DMS153 (cell line): ENCODE measurements at regions not wholly inside any gene's neighbourhood (a gene's known extent, or its start where the extent isn't known, plus 50 kb on each side); places are given as distances from the start of the nearest gene placed in this dataset.

Experiments used
- DNase-seq: peaks from one replicate; lab custom pipeline; 2025; lab: John Stamatoyannopoulos, UW

DNA sequence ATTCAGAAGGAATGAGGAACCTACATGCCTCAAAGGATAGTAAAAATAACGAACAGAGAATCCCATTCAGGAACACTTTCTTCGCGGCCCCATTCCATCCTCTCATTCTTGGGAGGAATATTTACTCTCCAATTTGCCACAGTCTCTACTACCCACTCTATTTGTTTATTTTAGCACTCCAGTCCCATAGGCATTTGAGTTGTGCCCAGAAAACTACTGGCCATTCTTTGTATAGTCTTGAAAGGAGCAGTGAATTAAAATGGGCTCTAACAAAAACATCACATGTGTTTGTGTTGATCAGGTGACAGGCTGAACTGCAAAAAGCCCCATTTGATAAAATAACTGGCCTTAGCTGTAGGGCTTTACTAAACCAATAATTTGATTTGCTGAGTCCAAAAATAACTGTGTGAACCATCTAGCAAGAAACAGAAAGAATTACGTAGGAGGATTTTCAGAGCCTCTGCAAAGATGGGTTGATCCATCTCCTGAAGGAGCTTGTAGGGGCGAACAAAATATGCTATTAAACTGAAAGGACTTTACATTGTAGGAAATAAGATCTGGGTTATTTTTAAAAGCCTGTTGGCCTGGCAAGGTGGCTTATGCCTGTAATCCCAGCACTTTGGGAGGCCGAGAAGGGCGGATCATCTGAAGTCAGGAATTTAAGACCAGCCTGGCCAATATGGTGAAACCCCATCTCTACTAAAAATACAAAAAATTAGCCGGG, 142.3 kb upstream of the CPNE8 start:
- DNase-seq: peak; percentile 11

DNA sequence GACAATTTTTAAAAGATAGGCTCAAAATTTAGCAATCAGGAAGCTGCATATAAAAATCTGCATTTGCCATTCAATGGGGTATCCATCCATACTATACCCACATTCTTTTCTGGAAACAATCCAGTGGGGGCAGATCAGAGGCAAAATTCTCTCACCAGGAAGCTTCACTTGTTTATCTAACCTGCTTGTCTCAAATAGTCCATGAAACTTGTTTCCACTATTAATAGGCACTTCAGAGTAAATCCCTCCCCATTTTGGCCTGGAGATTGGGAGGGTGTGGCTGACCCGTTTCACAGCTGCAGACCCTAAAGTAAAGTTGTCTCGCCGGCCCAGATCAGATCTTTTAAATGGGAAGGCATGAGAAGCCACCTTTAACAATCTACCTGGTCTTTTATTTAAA, 139.4 kb upstream of the CPNE8 start:
- DNase-seq: no peak

DNA sequence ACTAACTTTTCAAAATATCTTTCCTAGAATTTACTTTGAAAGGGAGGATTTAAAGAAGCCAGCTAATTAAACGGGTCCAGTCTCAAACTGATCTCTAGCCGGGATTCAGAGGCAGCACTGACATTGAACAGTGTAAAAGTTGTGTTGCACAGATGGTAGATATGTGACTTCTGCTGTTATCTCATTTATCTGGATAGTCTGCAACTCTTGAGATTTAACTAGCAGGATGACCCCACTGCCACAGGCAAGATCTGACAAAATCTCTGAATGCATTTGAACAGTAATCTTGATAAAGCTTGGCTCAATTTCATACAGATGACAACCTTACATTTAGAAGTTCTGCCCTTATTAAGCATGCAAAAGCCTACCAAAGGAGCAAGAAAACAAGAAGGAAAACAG, 138.0 kb upstream of the CPNE8 start:
- no peak for DNase-seq

DNA sequence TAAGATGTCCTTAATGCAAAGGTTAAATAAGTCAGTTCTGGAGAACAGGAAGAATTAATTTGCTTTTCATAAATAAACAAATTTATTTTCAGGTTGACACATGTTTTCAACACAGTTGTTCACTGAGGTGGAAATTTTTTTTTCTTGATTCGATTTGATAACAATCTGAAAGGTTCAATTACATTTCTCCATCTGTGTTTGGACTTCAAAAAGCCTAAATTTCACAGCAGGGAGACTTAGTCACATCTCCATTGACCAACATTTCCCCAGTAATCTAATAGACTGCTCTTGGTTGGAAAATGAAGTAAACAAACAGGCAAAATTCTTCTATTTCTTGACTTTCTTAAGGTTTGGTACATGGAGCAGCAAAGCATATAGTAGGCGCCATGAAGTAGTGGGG, 134.9 kb upstream of the CPNE8 start:
- DNase-seq: no peak

DNA sequence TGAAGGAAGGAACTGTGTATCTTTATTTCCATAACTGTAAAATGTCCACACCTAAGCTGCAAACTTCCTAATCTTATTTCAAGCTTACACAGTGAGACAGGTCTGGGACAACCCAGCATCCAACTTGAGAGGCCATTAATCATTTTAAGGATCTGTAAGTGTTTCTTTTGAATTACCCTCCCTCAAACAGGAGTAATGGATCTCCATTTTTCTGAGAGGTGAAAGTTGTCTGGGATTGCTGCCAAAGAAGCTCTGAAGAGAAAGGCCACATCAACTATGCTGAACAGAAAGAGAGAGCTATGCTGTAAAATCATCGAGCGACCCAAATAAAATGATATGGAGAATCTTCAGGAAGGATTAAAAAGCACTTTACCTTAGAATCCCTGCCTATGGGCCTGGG, 131.7 kb upstream of the CPNE8 start:
- peak; percentile 10 for DNase-seq

DNA sequence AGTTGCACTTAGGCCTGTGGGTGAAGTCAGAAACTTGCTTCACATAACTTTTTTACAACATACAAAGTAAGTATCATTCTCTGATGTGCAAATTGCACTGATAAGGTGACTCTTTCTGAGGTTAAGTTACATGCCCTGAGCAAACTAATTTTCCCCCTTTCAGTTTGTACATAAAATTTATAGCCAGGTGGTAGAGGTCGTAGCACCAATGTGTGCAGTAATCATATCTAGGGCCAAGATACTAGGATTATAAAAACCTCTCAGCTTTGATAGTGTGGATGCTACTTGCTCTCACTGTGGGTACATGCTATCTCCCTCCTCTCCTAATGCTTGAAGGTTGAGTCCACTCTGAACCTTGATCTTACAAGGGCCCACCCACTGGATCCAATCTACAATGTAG, 130.7 kb upstream of the CPNE8 start:
- no peak for DNase-seq

DNA sequence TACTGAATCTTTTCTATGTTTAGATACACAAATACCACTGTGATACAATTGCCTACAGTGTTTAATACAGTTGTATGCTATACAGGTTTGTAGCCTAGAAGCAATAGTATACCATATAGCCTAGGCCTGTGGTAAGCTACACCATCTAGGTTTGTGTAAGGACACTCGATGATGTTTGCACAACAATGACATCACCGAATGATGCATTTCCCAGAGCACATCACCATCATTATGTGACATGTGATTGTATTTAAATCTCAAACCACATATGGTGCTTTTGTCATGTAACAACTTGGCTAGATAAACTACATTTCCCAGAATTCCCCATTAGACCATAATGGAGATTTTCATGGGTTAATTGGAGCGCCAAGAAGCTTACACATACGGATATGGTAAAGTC, 128.4 kb upstream of the CPNE8 start:
- peak; percentile 16 for DNase-seq

DNA sequence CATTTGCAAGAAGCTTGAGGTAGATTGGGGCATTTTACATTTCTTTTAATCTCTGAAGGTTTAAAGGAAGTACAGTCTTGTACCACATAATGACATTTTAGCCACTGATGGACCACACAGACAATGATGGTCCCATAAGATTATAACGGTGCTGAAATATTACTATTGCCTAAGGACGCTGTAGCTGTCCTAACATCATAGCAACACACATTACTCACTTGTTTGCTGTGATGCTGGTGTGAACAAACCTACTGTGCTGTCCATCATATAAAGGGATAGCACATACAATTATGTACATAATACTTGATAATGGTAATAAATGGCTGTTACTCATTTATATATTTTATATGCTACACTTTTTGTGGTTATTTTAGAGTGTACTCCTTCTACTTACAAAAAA, 127.1 kb upstream of the CPNE8 start:
- no peak for DNase-seq

DNA sequence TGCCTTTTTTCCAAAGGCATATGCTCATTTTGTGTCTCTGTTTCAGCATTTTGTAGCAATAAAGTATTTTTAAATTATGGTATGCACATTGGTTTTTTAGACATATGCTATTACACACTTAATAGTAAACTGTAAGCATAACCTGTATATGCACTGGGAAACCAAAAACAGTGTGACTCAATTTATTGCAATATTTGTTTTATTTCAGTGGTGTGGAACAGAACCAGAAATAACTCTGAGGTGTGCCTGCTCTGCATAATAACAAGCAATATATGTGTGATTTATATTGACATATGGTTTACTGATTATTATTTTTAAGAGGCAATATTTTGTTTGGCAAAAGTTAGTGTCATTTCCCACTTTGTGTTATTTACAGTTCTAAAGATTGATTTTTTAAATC, 126.6 kb upstream of the CPNE8 start:
- no peak for DNase-seq

DNA sequence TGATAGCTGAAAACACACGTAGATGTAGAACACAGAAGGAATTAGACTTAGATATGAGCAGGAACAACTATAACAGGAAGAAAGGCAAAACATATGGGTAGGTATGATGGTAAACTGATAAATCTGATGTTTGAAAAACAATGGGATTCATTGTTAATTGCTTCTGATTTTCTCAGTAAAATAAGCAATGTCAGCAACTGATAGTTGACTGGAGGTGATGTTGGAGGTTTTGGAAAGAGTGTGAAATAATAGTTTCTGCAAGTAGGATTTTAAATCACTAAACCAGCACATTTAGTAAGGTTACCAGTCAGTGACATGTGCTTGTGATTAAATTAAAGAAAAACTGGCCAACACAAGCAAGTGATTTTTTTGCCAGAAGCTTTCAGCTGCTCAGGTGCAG, 123.0 kb upstream of the CPNE8 start:
- no peak for DNase-seq

DNA sequence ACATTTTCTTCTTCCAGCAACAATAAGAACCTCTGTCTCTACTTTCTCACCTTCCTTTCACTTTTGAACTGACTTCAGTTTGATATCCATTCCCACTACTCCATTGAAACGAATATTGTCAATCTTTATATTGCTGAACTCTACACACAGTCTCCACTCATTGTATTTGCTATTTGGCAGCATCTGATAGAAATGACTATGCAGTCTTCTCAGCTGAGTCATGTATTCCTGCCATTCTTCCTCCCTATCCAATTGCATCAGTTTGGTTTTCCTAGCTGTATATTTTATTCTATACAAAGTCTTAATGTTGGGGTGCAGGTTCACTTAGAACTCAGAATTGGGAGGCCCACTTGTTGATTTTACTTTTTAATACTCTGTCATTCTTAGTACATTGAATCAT, 107.5 kb upstream of the CPNE8 start:
- no peak for DNase-seq

DNA sequence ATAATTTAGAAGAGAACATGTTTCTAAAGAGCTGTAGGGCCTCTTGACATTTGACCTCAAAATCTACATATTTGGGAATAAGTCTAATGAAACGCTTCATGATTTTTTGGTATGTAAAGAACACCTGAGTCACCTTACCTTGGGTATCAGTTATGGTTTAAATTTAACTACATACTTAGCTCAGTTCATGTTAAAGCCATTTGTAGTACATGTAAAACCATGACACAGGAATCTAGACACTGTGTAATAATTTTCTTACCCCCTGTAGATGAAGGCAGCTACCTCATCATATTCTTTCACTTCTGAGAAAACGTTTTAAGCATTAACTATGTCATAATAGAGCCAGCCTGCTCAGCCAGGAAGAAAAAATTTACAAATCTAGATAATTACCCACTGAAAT, 105.8 kb upstream of the CPNE8 start:
- DNase-seq: no peak

DNA sequence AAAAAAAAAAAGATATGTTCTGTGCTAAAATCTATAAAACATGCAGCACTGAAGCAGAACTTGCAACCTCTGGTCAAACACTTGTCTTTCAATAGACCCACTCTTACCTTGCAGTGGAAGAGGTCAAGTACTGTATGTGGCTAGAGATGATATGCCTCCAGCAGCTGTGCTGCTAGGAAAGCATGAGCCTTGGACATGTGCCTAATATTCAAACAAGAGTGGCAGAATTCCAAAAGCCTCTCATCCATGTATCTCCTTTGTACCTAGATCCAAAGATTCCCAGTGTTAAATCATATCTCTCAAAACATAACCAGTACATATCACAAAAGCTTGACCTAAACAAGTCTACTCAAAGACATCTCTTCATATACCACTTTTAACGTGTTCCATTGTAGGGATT, 105.0 kb upstream of the CPNE8 start:
- no peak for DNase-seq

DNA sequence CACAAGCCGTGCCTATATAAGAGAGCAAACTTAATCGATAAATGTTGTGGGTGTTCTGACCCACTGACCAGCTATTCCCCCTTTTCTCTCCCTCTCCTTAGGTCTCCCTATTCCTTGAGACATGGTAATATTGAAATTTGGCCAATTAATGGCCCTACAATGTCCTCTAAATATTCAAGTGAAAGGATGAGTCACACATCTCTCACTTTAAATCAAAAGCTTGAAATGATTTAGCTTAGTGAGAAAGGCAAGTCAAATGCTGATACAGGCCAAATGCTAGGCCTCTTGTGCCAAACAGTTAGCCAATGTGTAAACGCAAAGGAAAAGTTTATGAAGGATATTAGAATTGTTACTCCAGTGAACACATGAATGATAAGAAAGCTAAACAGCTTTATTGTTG, 102.2 kb upstream of the CPNE8 start:
- no peak for DNase-seq

DNA sequence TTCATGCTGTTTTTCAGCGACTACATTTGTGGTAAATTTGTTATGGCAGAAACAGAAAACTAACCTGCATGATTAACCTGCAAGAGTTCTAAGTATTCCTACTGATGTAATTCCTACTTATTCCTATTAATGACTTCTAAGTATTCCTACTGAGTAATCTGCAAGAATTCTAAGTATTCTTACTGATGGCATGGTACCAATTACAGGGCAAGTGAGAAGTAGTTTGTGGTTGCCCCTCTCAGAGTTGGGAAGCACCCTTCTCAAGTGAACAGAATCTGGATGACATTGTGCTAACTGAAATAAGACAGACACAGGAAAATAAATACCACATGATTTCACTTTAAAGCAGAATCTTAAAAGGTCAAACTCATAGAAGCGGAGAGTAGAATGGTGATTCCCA, 100.9 kb upstream of the CPNE8 start:
- no peak for DNase-seq

DNA sequence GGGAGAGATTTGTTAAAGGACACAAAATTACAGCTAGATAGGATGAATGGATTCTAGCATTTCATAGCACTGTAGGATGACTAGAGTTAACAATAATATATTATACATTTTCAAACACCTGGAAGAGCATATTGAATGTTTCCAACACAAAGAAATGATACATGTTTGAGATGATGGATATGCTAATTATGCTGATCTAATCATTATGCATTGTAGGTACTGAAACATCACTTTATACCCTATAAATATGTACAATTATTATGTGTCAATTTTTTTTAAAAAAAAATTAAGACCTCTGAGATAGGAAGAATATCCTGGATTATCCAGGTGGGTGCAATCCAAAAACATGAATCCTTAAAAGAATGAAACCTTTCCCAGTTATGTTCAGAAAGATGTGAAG, 100.3 kb upstream of the CPNE8 start:
- DNase-seq: no peak

DNA sequence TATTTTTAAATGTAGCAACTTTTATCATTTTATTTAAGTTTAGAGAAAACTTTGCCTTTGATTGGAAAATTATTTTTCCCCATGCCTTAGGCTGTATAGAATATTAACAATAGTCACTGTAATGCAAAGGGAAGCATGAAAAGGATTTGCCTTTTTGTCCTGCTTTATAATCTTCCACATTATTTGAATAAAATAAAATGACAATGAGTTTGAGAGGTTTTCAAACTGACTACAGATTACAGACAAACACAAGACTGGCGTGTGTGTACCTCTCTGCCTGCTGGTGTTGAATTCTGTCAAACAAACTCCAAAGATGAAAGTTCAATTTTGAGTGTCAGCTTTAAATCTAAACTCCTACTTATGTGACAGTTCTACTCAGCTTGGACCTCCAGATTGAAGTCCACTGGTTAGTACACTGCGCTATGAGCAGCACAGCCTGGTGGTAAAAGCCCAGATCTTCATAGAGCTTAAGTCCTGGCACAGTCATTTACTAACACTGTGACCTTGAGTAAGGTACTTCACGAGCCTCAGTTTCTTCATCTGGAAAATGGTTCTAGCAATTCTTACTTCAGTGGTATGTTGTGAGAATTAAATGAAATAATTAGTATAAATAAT, 98.3 kb upstream of the CPNE8 start:
- no peak for DNase-seq

DNA sequence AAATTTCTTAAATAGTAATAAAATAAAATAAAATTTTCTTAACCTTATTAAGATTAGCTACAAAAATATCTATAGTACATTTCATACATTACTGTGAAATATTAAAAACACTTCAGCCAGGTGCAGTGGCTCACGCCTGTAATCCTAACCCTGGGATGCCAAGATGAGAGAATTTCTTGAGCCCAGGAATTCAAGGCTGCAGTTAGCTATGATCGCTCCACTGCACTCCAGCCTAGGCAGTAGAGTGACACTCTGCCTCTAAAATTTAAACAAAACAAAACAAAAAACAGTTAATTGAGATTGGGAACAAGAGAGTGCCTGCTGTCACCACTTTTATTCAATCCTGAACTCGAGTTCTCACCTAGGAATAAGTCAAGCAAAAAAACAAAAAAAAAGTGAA, 95.0 kb upstream of the CPNE8 start:
- no peak for DNase-seq

DNA sequence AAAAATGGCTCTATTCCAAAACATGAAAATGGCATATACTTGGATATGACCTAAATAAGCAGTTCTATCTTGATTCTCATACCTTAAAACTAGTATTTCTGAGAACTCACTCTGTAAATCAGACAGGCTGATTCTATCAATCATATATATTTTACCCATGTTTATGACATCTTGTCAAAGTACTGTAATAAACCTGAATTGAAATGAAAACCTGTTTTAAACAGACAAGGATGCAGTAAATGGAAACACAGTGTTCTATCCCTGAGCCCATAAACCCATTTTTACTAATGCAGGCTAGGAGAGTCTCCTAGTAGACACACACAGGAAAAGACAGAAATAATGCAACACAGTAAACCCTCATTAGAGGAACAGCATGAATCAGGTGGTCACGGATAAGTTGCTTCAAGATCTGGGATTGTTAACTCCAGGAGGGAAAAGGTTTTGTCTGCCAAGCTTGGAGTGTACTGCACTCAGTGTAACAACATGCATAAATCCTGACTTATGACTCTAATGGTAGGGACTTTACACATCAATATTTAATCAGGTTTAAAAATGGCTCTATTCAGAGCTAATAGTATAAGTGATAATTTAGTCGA, 93.6 kb upstream of the CPNE8 start:
- no peak for DNase-seq

DNA sequence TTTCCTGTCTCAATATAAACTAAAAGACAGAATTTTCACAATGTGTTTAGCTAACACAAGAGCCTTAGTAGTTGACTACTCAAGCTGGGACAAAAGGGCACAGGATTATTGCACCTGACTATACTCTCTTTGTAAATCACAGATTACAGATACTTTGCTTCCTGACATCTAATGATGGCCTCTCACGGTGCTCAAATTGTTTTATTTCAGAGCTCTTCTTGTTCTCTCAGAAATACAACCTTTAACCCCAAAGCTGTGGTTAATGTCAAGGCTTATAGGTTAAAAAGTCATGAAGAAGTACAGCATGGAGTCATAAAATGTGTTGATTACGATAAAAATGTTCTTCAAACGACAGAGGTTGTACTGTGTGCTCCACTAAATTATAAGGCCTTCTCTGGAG, 89.9 kb upstream of the CPNE8 start:
- no peak for DNase-seq

DNA sequence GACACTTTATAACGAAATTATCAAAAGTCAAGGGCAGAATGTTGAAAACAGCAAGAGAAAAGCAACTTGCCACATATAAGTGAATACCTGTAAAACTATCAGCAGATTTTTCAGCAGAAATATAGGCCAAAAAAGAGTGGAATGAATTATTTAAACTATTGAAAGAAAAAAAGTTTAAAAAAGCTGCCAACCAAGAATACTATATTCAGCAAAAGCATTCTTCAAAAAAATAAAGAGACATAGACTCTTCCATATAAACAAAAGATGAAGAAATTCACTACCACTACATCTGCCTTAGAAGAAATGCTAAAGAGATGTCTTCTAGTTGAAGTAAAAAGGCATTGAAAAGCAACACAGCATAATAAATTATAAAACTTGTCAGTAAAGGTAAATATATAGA, 80.6 kb upstream of the CPNE8 start:
- no peak for DNase-seq

DNA sequence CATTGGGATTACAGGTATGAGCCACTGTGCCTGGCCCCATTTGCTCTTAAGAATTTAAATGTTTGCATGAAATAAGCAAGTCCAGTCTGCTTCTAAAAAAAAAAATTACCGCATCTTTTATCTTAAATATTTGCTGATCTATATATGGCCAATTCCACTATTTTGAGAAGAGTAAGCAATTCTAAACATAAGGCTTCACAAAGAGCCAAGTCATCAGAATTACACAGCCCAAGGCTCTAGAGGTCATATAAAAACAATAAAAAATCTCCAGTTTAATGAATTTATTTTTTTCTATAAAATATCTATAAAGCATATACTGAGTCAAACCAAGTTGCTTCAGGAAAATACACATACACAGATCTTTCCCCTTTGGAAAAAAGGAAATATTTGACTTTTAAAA, 79.0 kb upstream of the CPNE8 start:
- DNase-seq: no peak

DNA sequence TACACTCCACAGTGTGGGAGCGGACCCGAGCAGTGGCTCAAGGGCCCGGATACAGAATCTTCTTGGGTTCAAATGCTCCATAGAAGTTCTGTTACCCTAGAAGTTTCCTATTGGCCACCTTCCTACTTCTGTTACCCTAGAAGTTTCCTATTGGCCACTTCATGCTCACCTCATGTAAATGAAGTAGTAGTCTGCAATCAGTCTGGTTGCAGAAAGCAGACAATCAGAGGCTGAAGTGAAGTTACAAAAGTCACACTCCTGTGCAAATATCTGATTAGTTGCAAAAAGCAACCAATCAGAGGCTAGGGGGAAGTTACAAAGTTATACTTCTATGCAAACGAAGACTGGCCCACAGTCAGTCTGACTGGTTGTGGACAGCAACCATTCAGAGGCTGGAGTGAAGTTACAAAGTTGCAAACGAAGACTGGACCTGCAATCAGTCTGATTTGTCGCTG, 77.8 kb upstream of the CPNE8 start:
- no peak for DNase-seq

DNA sequence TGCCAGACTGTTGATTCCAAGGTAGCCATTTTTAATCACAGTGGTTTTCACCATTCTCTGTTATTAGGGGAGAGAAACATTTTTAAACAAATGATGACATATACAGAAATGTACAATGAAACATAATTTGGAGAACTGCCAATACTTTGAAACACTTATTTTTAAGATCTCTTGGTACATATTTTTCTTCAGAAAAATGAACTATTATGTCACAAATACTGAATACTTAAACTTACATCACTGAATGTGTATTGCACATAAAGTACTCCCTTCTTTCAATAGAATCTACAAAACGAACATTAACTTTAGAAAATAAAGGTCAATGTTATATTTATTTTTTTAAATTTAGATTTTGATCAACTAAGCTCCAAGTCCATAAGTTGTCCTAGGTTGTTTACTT, 71.7 kb upstream of the CPNE8 start:
- no peak for DNase-seq
